ENCODE measurements at regions not wholly inside any gene's neighbourhood (a gene's known extent, or its start where the extent isn't known, plus 50 kb on each side); places are given as distances from the start of the nearest gene placed in this dataset.

- TF ChIP-seq CTCF (IDR thresholded peaks at IDR 0.05) (no peak), POLR2AphosphoS5 (IDR thresholded peaks at IDR 0.05; ENCODE audit: insufficient read depth in 1 of 2, low read depth in 1 of 2) (no peak), POLR2A (IDR thresholded peaks at IDR 0.05) (no peak)
These were observed 691.3 kb downstream of the EPM2A start for GRCh38 chr6:145043926-145044500.

All from vagina (tissue), 2 donors.